Fibroblast of the conjunctiva (primary cell): ENCODE measurements at regions not wholly inside any gene's neighbourhood (a gene's known extent, or its start where the extent isn't known, plus 50 kb on each side); places are given as distances from the start of the nearest gene placed in this dataset.

Source experiments
- DNase-seq: peaks from one replicate; pipeline ENCODE4 v3.0.0-alpha.2; 2010; ENCODE audit warnings: low read depth

DNA sequence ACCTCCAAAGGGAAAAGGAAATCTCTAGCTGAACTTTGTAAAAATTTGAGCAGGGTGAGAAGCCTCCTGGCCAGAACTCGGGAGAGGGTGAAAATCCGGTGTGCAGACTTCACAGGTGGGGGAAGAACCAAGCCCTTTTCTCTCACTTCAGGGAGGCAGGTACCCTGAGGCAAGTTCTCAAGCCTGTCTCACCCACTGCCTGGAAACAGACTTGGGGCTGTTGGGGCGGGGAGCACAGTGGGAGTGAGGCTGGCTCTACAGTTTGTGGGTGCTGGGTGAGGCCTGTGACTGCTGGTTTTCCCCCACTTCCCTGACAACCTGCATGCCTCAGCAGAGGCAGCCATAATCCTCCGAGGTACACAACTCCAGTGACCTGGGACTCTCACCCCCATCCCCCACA is 187.1 kb downstream of the KIF4B start:
- no peak for DNase-seq

GRCh38 chr5:155211764-155212163 is 198.2 kb downstream of the KIF4B start:
- DNase-seq = no peak

- DNase-seq = no peak
Measured at GRCh38 chr5:155222393-155222792, 208.8 kb downstream of the KIF4B start.

GRCh38 chr5:155229135-155229534 is 215.6 kb downstream of the KIF4B start:
- no peak for DNase-seq

DNA sequence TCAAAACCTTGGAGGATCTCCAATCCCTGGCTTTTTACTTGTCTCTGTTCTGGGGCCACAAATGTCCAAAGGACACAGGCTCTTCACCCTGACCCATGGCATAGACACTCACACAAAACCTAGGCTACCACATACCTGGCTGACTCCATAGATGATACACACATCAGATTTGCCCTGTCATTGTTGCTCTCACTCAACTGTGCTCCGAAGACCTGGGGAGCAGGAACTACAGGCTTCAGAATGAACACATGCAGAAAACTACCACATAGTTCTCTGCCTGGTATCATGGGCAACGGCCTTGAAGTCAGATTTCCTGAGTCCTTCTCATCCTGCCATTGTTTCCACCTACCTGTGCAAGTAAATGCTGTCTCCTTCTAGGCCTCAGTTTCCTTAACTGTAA is 226.2 kb downstream of the KIF4B start:
- DNase-seq = no peak

DNA sequence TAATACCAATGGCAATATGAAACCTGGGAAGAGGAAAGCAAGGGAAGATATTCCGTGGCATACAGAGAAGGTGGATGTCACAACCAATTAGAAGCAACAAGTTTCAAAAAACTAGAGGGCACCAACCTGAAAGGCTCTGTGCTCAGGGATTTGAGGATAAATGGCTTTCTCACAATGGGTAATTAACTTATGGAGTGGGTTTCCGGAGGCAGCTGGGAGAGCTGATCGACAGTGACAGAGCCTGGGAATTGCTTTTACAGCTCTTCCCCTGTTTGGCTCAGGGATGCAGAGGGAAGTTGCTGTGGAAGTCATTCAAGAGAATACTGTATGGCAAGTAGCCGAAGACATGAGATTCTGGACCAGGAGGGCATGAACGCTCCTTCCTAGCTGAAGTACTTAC is 237.0 kb downstream of the KIF4B start:
- no peak for DNase-seq

GRCh38 chr5:155252025-155252424 is 238.5 kb downstream of the KIF4B start:
- DNase-seq = no peak

GRCh38 chr5:155252717-155253116 is 239.2 kb downstream of the KIF4B start:
- no peak for DNase-seq

DNA sequence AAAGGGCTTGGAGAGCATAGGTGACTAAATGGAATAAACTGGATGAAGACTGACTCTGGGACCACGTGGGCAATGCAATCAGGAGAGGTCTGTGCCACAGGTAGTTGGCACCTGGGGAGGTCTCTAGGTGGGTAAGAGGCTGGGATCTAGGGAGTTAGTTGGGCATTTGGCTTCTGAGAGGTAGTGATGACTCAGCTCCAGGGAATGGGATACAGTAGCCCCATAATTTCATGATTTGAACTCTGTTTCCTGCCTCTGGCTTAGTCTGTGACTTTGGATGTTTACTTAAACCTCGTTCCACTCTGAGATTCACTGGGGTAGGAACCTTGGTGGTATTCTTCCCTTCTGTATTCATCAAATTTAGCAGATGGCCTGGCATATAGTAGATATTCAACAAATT is 240.8 kb downstream of the KIF4B start:
- no peak for DNase-seq

DNA sequence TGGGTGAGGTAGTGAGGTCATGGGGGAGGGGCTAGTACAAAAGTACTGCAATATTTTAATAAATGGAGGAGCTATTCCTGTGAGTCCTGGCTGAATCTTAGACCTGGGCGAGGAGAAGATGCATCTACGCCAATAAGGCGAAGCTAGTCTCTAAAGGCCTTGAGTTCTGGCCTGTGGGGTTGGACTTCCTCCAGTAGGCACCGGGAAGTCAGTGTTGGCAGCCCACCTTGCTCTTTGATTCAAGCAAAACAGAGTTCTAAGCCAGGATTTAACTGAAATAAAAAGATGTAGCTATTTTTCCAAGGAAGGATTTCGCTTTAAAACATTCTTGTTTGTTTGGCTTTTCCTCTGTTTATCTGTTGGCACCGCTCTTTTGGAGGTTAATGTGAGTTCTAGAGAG is 244.6 kb downstream of the KIF4B start:
- DNase-seq = no peak

GRCh38 chr5:155259648-155260047 is 246.1 kb downstream of the KIF4B start:
- no peak for DNase-seq

DNA sequence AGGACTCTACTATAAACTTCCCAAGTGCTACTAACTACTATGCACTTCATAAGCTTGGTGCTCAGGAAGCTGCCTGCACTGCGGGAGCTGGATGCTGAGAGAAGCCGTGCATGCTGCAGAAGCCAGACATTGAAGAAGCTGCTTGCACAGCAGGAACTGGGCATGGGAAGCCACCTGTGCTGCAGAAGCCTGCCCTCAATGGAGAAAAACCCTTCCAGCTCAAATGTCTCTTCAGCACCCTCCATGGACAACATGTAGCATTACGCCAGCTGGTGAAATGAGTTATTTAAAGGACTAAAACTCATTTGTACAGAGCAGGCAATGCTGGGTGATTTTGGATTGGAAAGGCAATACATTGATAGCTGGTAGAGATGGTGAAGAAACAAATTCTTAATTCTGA is 247.2 kb downstream of the KIF4B start:
- no peak for DNase-seq

GRCh38 chr5:155263381-155263780 is 249.8 kb downstream of the KIF4B start:
- DNase-seq = no peak

DNA sequence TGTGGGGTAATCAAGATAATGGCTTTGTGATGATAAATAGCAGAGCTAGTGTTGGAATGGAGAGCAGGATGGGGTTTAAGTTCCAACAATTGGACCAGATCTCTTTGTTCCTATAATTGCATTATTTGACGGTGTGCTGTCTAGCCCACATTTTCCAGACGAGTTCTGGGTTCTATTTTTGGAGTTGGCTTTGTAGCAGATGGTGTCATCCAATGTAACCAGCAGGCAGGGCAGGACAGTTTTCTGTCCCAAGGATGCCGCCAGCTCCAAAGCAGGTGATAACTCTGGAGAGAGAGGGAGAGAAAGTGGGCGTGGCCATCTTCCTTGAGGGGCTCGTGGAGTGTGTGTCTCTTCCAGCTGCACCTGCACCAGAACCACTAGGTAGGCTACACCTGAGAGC is 251.3 kb downstream of the KIF4B start:
- no peak for DNase-seq

DNA sequence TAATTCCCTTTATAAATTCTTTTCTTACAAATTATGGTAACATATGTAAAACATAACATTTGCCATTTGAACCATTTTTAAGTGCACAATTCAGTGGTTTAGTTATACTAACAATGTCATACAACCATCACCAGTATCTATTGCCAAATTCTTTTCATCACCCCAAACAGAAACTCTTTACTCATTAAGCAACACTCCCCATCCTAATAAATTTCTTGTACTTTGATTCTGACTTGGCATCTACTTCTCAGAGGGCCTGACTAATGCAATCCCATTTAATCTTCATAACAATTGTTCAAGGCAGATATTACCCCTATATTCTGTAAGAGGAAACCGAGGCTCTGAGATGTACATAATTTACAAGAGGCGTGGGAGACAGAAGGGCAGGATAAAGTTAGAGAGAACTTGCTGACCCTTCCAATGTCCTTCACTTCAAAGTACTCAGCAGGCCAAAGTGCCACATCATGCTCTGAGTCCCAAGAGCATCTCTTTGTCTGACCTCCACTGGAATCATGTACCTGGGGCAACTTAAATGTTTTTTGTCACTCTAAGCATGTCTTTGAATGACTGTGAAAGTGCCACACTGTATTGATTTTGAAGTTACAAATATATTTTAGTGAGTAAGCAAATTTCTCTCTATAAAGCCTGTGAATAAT is 255.3 kb downstream of the KIF4B start:
- DNase-seq = no peak

GRCh38 chr5:155270725-155271124 is 257.2 kb downstream of the KIF4B start:
- DNase-seq = no peak

- no peak for DNase-seq
Measured at GRCh38 chr5:155274484-155274883, 260.9 kb downstream of the KIF4B start.

- no peak for DNase-seq
Measured at GRCh38 chr5:155275222-155275621, 261.7 kb downstream of the KIF4B start.

- no peak for DNase-seq
Measured at GRCh38 chr5:155276231-155276630, 262.7 kb downstream of the KIF4B start.

DNA sequence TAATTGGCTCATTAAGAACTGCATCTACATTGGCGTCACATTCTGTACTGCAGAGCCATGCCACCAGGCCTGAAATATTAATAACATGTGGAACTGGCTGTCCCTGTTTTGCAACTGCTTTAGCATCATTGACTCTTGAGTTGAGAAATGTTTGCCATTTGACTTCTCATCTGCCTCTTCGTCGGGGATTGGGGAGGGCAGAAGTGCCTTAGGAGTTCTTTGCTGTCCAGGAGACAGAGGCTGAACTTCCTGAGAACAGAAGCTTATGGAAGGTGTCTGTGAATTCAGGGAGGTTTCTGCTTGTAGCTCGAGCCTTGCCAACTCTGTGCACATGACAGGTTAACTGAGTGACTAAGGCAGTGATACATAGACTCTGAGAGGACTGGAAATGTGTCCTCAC is 265.0 kb downstream of the KIF4B start:
- no peak for DNase-seq

DNA sequence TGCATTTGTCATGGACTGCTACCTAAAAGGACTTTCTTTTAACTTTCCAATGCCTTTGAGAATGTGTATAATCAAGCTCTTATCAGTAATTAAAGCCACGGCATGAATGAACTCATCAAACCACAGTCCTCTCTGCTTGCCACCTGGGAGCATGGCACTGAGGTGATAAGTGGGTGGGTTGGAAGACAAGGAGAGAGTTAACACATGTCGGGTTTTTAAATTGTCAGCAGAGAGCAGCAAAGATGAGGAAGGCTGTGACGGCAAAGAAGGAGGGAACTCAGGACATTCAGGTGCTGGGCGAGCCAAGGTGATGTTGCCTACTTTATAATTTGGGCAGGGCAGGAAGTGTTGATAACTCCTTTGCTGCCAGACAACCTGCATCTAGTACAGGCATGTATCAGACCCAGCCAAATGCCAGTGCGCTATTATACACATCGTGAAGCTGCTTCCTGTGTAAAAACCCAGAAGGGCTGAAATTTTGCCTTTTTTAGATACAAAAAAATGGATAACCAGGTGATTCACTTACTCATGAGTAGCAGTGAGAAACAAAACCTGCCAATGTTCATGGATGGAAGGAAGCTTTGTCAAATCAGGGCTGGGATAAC is 269.1 kb downstream of the KIF4B start:
- DNase-seq = no peak

- no peak for DNase-seq
Measured at GRCh38 chr5:155285706-155286105, 272.2 kb downstream of the KIF4B start.

- DNase-seq = no peak
Measured at GRCh38 chr5:155290937-155291336, 277.4 kb downstream of the KIF4B start.

GRCh38 chr5:155293605-155294178 is 280.1 kb downstream of the KIF4B start:
- DNase-seq = no peak
